Hepatocyte (in vitro differentiated cells): ENCODE measurements at regions not wholly inside any gene's neighbourhood (a gene's known extent, or its start where the extent isn't known, plus 50 kb on each side); places are given as distances from the start of the nearest gene placed in this dataset.

ENCODE experiments used
- DNase-seq: peaks from one replicate; pipeline ENCODE4 v3.0.0-alpha.2; 2016; ENCODE audit warnings: low spot score
- H2AFZ ChIP-seq: fragments of 200-600 bp; sonication (generic); 2 replicates; pipeline ENCODE4 v1.6.0; 2016; ENCODE audit warnings: antibody characterized with exemption, mild to moderate bottlenecking
- H3K27ac ChIP-seq: fragments of 200-600 bp; sonication (generic); 2 replicates; pipeline ENCODE4 v1.5.1; 2016; ENCODE audit warnings: mild to moderate bottlenecking
- H3K27me3 ChIP-seq: fragments of 200-600 bp; sonication (generic); 2 replicates; pipeline ENCODE4 v1.6.1; 2016
- H3K36me3 ChIP-seq: fragments of 200-600 bp; sonication (generic); replicated peaks from 2 replicates; pipeline ENCODE4 v1.5.1; 2016; ENCODE audit warnings: low read depth; ENCODE audit not compliant: insufficient read depth
- H3K4me1 ChIP-seq: fragments of 200-600 bp; sonication (generic); 2 replicates; pipeline ENCODE4 v1.5.1; 2016; ENCODE audit warnings: mild to moderate bottlenecking, moderate library complexity; ENCODE audit not compliant: insufficient read depth
- H3K4me2 ChIP-seq: fragments of 200-600 bp; sonication (generic); 2 replicates; pipeline ENCODE4 v1.6.0; 2016
- H3K4me3 ChIP-seq: fragments of 200-600 bp; sonication (generic); 2 replicates; pipeline ENCODE4 v1.5.1; 2016; ENCODE audit warnings: mild to moderate bottlenecking
- H3K79me2 ChIP-seq: fragments of 200-600 bp; sonication (generic); 2 replicates; pipeline ENCODE4 v1.6.0; 2017; ENCODE audit warnings: mild to moderate bottlenecking
- H3K9me2 ChIP-seq: fragments of 200-600 bp; sonication (generic); replicated peaks from 2 replicates; pipeline ENCODE4 v1.6.0; 2017; ENCODE audit warnings: mild to moderate bottlenecking; ENCODE audit not compliant: insufficient read depth
- H3K9me3 ChIP-seq: fragments of 200-600 bp; sonication (generic); 2 replicates; pipeline ENCODE4 v1.5.1; 2016; ENCODE audit warnings: low read depth, mild to moderate bottlenecking
- H4K20me1 ChIP-seq: fragments of 200-600 bp; sonication (generic); 2 replicates; pipeline ENCODE4 v1.6.0; 2016; ENCODE audit warnings: mild to moderate bottlenecking; ENCODE audit not compliant: insufficient read depth, poor library complexity, severe bottlenecking
- EZH2 ChIP-seq: fragments of 200-600 bp; sonication (generic); IDR thresholded peaks from 2 replicates; pipeline ENCODE4 v1.6.1; 2016; ENCODE audit warnings: antibody characterized with exemption, mild to moderate bottlenecking, borderline replicate concordance
- EZH2phosphoT487 ChIP-seq: fragments of 200-600 bp; sonication (generic); IDR thresholded peaks from one replicate; pipeline ENCODE4 v1.6.1; 2018; ENCODE audit warnings: antibody characterized with exemption, mild to moderate bottlenecking, low read depth, moderate library complexity; ENCODE audit not compliant: unreplicated experiment, severe bottlenecking
- WGBS: methylation state at CpG from one replicate; pipeline ENCODE4 v1.1.6; 2016; ENCODE audit warnings: low lambda C conversion rate; ENCODE audit errors: missing lambda C conversion rate; 5-methylcytosine and 5-hydroxymethylcytosine counted together
- TF ChIP-seq, protein P1 (sequence below): fragments of 200-600 bp; sonication (generic); IDR thresholded peaks from 2 replicates; pipeline ENCODE4 v1.5.1; 2016; ENCODE audit warnings: antibody characterized with exemption, mild to moderate bottlenecking; ENCODE audit not compliant: poor library complexity

DNA sequence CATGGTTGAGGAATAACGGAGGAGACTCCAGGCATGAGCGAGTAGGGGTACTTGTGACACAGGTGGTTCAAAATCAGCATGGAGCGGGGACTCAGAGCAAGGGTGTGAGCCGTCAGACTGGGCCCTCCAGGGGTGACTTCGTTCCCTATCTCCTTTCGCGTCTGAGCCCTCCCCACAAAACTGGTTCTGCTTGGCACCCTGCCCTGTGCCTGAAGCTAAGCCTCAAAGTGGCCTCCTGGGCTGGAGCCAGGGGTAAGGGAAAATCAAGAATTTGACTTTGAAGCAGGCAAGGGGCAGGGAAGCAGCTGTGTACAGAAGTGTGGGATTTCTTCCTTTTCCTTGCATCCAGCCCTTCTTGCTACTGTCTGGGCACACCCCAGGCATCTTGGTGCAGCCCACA is 331.5 kb upstream of the AJAP1 start:
- no peaks in the 10 kb centered on the region for H3K9me3 ChIP-seq
- H3K27me3 ChIP-seq, result no peaks in the 10 kb centered on the region
- H3K79me2 ChIP-seq, result no peaks in the 10 kb centered on the region
- 87% methylated on average over 7 of the region's 7 CpGs for WGBS
- no peaks in the 10 kb centered on the region for H3K4me1 ChIP-seq
- no peak for DNase-seq
- no peak for TF ChIP-seq EZH2phosphoT487
- TF ChIP-seq, protein P1, sequence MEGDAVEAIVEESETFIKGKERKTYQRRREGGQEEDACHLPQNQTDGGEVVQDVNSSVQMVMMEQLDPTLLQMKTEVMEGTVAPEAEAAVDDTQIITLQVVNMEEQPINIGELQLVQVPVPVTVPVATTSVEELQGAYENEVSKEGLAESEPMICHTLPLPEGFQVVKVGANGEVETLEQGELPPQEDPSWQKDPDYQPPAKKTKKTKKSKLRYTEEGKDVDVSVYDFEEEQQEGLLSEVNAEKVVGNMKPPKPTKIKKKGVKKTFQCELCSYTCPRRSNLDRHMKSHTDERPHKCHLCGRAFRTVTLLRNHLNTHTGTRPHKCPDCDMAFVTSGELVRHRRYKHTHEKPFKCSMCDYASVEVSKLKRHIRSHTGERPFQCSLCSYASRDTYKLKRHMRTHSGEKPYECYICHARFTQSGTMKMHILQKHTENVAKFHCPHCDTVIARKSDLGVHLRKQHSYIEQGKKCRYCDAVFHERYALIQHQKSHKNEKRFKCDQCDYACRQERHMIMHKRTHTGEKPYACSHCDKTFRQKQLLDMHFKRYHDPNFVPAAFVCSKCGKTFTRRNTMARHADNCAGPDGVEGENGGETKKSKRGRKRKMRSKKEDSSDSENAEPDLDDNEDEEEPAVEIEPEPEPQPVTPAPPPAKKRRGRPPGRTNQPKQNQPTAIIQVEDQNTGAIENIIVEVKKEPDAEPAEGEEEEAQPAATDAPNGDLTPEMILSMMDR, result no peak
- no peak for TF ChIP-seq EZH2
- H4K20me1 ChIP-seq, result no peaks in the 10 kb centered on the region
- no peak overlapping the region for H3K4me2 ChIP-seq
- no peak overlapping the region for H3K4me3 ChIP-seq
- H3K27ac ChIP-seq, result no peak overlapping the region
- no peak overlapping the region for H2AFZ ChIP-seq
- H3K9me2 ChIP-seq, result no peaks in the 10 kb centered on the region
- no peaks in the 10 kb centered on the region for H3K36me3 ChIP-seq

DNA sequence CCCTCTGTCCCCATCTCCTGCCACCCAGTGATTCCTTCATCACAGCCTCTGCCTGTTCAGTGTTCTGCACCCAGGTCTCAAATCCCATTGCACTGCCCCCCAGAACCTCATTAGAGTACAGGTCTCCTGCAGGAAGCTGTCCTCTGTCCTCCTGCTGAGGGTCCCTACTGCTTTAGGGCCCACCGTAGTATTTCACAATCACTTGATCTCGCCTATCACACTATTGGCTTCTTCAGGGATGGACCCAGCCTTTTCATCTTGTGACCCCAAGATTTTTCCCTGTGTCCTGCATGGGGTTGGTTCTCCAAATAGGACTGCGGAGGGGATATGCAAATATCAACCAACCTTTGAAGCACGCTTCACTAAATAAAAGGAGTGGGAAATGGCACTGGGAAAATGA is 331.1 kb upstream of the AJAP1 start:
- H3K4me2 ChIP-seq, result no peak overlapping the region
- TF ChIP-seq EZH2, result no peak
- TF ChIP-seq, protein P1, result no peak
- no peak for TF ChIP-seq EZH2phosphoT487
- H3K79me2 ChIP-seq, result no peaks in the 10 kb centered on the region
- no peaks in the 10 kb centered on the region for H3K4me1 ChIP-seq
- H3K36me3 ChIP-seq, result no peaks in the 10 kb centered on the region
- H3K4me3 ChIP-seq, result no peak overlapping the region
- H3K27me3 ChIP-seq, result no peaks in the 10 kb centered on the region
- H3K27ac ChIP-seq, result no peak overlapping the region
- H3K9me3 ChIP-seq, result no peaks in the 10 kb centered on the region
- H3K9me2 ChIP-seq, result no peaks in the 10 kb centered on the region
- no peak for DNase-seq
- 86% methylated on average over 4 of the region's 4 CpGs for WGBS
- H2AFZ ChIP-seq, result no peak overlapping the region
- no peaks in the 10 kb centered on the region for H4K20me1 ChIP-seq

DNA sequence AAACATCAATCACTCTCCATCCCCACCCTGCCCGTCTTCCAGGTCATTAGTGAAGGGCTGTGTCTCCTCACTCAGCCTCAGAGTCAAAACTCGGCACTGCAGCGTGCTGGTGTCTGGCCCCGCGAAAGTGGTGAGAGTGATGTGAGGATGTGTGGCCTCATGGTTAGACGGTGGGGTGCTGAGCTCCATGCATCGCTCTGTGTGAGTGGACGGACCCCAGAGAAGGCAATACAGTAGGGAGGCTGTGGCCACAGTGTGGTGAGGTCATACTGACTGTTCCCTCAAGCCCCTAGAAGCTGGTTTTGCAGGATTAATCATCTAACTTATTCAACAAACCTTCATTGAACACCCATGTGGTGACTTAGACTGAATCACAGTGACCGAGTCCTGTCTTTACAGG is 329.9 kb upstream of the AJAP1 start:
- no peak for DNase-seq
- H3K27me3 ChIP-seq, result no peaks in the 10 kb centered on the region
- H3K27ac ChIP-seq, result no peak overlapping the region
- no peaks in the 10 kb centered on the region for H3K9me3 ChIP-seq
- no peaks in the 10 kb centered on the region for H3K4me1 ChIP-seq
- no peaks in the 10 kb centered on the region for H3K36me3 ChIP-seq
- H3K4me3 ChIP-seq, result no peak overlapping the region
- no peaks in the 10 kb centered on the region for H3K79me2 ChIP-seq
- no peak overlapping the region for H3K4me2 ChIP-seq
- H3K9me2 ChIP-seq, result no peaks in the 10 kb centered on the region
- H4K20me1 ChIP-seq, result no peaks in the 10 kb centered on the region
- no peak overlapping the region for H2AFZ ChIP-seq
- WGBS, result 89% methylated on average over 9 of the region's 9 CpGs
- TF ChIP-seq EZH2phosphoT487, result no peak
- TF ChIP-seq, protein P1, result no peak
- TF ChIP-seq EZH2, result no peak

DNA sequence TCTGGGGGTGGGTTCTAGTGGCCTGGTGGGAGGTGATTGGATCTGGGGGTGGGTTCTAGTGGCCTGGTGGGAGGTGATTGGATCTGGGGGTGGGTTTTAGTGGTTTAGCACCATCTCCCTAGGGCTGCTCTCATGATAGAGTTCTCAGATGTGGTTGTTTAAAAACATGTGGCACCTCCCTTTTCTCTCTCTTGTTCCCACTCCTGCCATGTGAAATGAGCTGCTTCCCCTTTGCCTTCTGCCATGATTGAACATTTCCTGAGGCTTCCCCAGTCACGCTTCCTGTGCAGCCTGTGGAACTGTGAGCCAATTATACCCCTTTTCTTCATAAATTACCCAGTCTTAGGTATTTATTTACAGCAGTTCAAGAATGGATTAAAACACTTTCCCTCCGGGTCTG is 327.3 kb upstream of the AJAP1 start:
- no peaks in the 10 kb centered on the region for H3K27me3 ChIP-seq
- no peak overlapping the region for H3K4me2 ChIP-seq

More for the DNA sequence above, 327.3 kb upstream of the AJAP1 start:
- Histone ChIP-seq H2AFZ (no peak overlapping the region), H3K4me3 (no peak overlapping the region), H3K36me3 (no peaks in the 10 kb centered on the region), H3K9me2 (no peaks in the 10 kb centered on the region), H3K27ac (no peak overlapping the region), H4K20me1 (no peaks in the 10 kb centered on the region), H3K9me3 (no peaks in the 10 kb centered on the region), H3K79me2 (no peaks in the 10 kb centered on the region), H3K4me1 (no peaks in the 10 kb centered on the region)
- TF ChIP-seq EZH2, result no peak
- TF ChIP-seq EZH2phosphoT487, result no peak
- TF ChIP-seq, protein P1, result no peak
- WGBS, result 79% methylated on average over 2 of the region's 2 CpGs
- no peak for DNase-seq
